ENCODE measurements at regions not wholly inside any gene's neighbourhood (a gene's known extent, or its start where the extent isn't known, plus 50 kb on each side); places are given as distances from the start of the nearest gene placed in this dataset.

DNA sequence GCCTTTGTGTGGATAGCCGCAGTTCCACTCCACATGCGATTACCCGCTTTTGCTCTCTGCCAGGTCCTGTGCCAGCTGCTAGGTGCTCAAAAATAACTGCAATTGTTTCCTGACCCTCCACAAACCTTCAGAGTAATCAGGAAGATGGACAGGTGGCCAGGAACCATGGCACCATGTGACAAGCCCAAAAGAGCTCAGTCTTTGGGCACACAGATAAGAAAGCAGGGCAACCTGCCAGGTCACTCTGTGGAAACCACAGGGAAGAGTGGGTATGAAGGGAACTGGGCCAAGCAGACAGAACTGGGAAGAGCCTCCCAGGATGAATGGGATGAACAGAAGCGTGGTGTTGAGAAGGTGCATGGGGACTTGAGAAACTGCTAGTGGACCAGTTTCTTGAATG lies 79.4 kb upstream of the AGAP1 start:
- TF ChIP-seq SP1 (IDR thresholded peaks at IDR 0.05) (no peak), FOXK2 (IDR thresholded peaks at IDR 0.05) (no peak), BHLHE40 (IDR thresholded peaks at IDR 0.05; ENCODE audit: borderline replicate concordance) (no peak), TARDBP (IDR thresholded peaks at IDR 0.05) (no peak), NFRKB (IDR thresholded peaks at IDR 0.05) (no peak), LEF1 (IDR thresholded peaks at IDR 0.05; ENCODE audit: borderline replicate concordance) (no peak), FOXM1 (IDR thresholded peaks at IDR 0.05; ENCODE audit: borderline replicate concordance) (no peak)
- TF ChIP-seq, protein P1, sequence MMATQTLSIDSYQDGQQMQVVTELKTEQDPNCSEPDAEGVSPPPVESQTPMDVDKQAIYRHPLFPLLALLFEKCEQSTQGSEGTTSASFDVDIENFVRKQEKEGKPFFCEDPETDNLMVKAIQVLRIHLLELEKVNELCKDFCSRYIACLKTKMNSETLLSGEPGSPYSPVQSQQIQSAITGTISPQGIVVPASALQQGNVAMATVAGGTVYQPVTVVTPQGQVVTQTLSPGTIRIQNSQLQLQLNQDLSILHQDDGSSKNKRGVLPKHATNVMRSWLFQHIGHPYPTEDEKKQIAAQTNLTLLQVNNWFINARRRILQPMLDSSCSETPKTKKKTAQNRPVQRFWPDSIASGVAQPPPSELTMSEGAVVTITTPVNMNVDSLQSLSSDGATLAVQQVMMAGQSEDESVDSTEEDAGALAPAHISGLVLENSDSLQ (IDR thresholded peaks at IDR 0.05) = no peak

Measured in HEK293T (cell line).